IMR-90 (cell line): ENCODE measurements at regions not wholly inside any gene's neighbourhood (a gene's known extent, or its start where the extent isn't known, plus 50 kb on each side); places are given as distances from the start of the nearest gene placed in this dataset.

Experiments used
- ATAC-seq: fragments of 200-7000 bp; cut with Tn5 transposase; 2 replicates; pipeline ENCODE4 v1.9.1; 2020; ENCODE audit warnings: low read depth, mild to moderate bottlenecking, moderate library complexity
- BruUV-seq: library from RNA; stranded (reverse); fragments of 400-500 nt; replicated peaks from 2 replicates; lab custom pipeline; 2021; lab: Mats Ljungman, UMichigan
- CTCF ChIA-PET: fragments of 300-600 bp; formaldehyde crosslinking; extraction: SDS; loops from one replicate; lab custom pipeline; 2021; ENCODE audit warnings: antibody characterized with exemption; lab: Yijun Ruan, JAX
- POLR2A ChIA-PET: fragments of 300-600 bp; sonication (Branson Sonifier 250); formaldehyde crosslinking; loops from one replicate; lab custom pipeline; 2022; ENCODE audit warnings: antibody characterized with exemption; ENCODE audit not compliant: unreplicated experiment; lab: Charles Lee
- DNase-seq: peaks from one replicate; pipeline ENCODE4 v3.0.0; 2013
- H2AFZ ChIP-seq: replicated peaks from 2 replicates; pipeline ENCODE3; 2013; ENCODE audit warnings: low read length, mild to moderate bottlenecking; ENCODE audit not compliant: poor library complexity
- H2AK5ac ChIP-seq: 2 replicates; pipeline ENCODE4 v1.6.1; 2013; ENCODE audit warnings: low read depth, low read length, inconsistent platforms
- H2AK9ac ChIP-seq: replicated peaks from 2 replicates; pipeline ENCODE3; 2013; ENCODE audit warnings: mild to moderate bottlenecking, low read depth, low read length, moderate library complexity; ENCODE audit not compliant: poor library complexity
- H2BK120ac ChIP-seq: 2 replicates; pipeline ENCODE4 v1.6.1; 2013; ENCODE audit warnings: low read depth, low read length, inconsistent platforms
- H2BK15ac ChIP-seq: 3 replicates; pipeline ENCODE4 v1.6.1; 2013; ENCODE audit warnings: low read depth, low read length, inconsistent platforms
- H2BK20ac ChIP-seq: 2 replicates; pipeline ENCODE4 v1.6.1; 2013; ENCODE audit warnings: low read depth, mild to moderate bottlenecking, inconsistent platforms, low read length, moderate library complexity
- H2BK5ac ChIP-seq: 2 replicates; pipeline ENCODE4 v1.6.1; 2013; ENCODE audit warnings: mild to moderate bottlenecking, low read depth, low read length, inconsistent platforms; ENCODE audit not compliant: poor library complexity, severe bottlenecking
- H3K14ac ChIP-seq: replicated peaks from 2 replicates; pipeline ENCODE4 v1.6.1; 2013; ENCODE audit warnings: low read depth, low read length, inconsistent platforms
- H3K18ac ChIP-seq: 2 replicates; pipeline ENCODE4 v1.6.1; 2013; ENCODE audit warnings: low read depth, low read length, control low read depth
- H3K23ac ChIP-seq: 2 replicates; pipeline ENCODE4 v1.6.1; 2013; ENCODE audit warnings: low read depth, low read length, inconsistent platforms
- H3K27ac ChIP-seq: 2 replicates; pipeline ENCODE4 v1.5.1; 2013; ENCODE audit warnings: mild to moderate bottlenecking, control low read depth, low read length; ENCODE audit not compliant: insufficient read depth
- H3K27me3 ChIP-seq: 2 replicates; pipeline ENCODE4 v1.6.1; 2013; ENCODE audit warnings: low read length; ENCODE audit not compliant: control insufficient read depth, insufficient read depth
- H3K36me3 ChIP-seq: 2 replicates; pipeline ENCODE4 v1.6.1; 2013; ENCODE audit warnings: low read length, mixed read lengths; ENCODE audit not compliant: control insufficient read depth, insufficient read depth
- H3K4ac ChIP-seq: 2 replicates; pipeline ENCODE4 v1.6.1; 2013; ENCODE audit warnings: low read depth, low read length, inconsistent platforms
- H3K4me1 ChIP-seq: 2 replicates; pipeline ENCODE4 v1.6.1; 2013; ENCODE audit warnings: low read length, mixed read lengths; ENCODE audit not compliant: control insufficient read depth, insufficient read depth
- H3K4me2 ChIP-seq: 2 replicates; pipeline ENCODE4 v1.6.1; 2013; ENCODE audit warnings: low read depth, mild to moderate bottlenecking, control low read depth, low read length, moderate library complexity
- H3K4me3 ChIP-seq: 2 replicates; pipeline ENCODE4 v1.5.1; 2013; ENCODE audit warnings: low read depth, mild to moderate bottlenecking, control low read depth, low read length, moderate library complexity; ENCODE audit not compliant: insufficient read depth
- H3K56ac ChIP-seq: 2 replicates; pipeline ENCODE4 v1.6.1; 2013; ENCODE audit warnings: low read length, inconsistent platforms; ENCODE audit not compliant: insufficient read depth; ENCODE audit errors: extremely low read depth
- H3K79me1 ChIP-seq, 2 experiments: 2 replicates each; pipeline ENCODE4 v1.6.1; 2013; ENCODE audit warnings: low read length in 2 of 2, inconsistent platforms in 1 of 2, low read depth in 1 of 2
- H3K9ac ChIP-seq: 2 replicates; pipeline ENCODE4 v1.6.1; 2013; ENCODE audit warnings: low read depth, low read length, control low read depth
- H3K9me1 ChIP-seq: 2 replicates; pipeline ENCODE4 v1.6.1; 2013; ENCODE audit warnings: low read length, inconsistent platforms; ENCODE audit not compliant: insufficient read depth
- H3K9me3 ChIP-seq: 2 replicates; pipeline ENCODE4 v1.6.1; 2013; ENCODE audit warnings: low read length; ENCODE audit not compliant: control insufficient read depth, insufficient read depth
- H4K20me1 ChIP-seq: 2 replicates; pipeline ENCODE4 v1.6.1; 2013; ENCODE audit warnings: low read length, inconsistent platforms; ENCODE audit not compliant: insufficient read depth
- H4K5ac ChIP-seq: 2 replicates; pipeline ENCODE4 v1.6.1; 2013; ENCODE audit warnings: mild to moderate bottlenecking, low read depth, low read length, control low read depth
- H4K8ac ChIP-seq, 2 experiments: 2 replicates each; pipeline ENCODE4 v1.6.1; 2013; ENCODE audit warnings: low read depth in 2 of 2, low read length in 2 of 2, control low read depth in 1 of 2, inconsistent platforms in 1 of 2
- H4K91ac ChIP-seq: 2 replicates; pipeline ENCODE4 v1.6.1; 2013; ENCODE audit warnings: low read depth, low read length, inconsistent platforms; ENCODE audit not compliant: insufficient read depth
- BHLHE40 ChIP-seq: fragments of 150-350 bp; IDR thresholded peaks from 2 replicates; pipeline ENCODE4 v1.6.1; 2016; ENCODE audit warnings: mild to moderate bottlenecking, low read depth, low read length
- CEBPB ChIP-seq: IDR thresholded peaks from 2 replicates; pipeline ENCODE4 v1.6.1; 2012; ENCODE audit warnings: low read depth, low read length, improper control_type of control experiment
- CHD1 ChIP-seq: IDR thresholded peaks from 2 replicates; pipeline ENCODE4 v1.6.1; 2012; ENCODE audit warnings: low read depth, low read length, improper control_type of control experiment
- FOS ChIP-seq: fragments of 150-350 bp; IDR thresholded peaks from 2 replicates; pipeline ENCODE4 v1.6.1; 2016; ENCODE audit warnings: low read depth, low read length
- MAFK ChIP-seq: IDR thresholded peaks from 2 replicates; pipeline ENCODE4 v1.6.1; 2012; ENCODE audit warnings: low read depth, low read length, improper control_type of control experiment
- MAZ ChIP-seq: IDR thresholded peaks from 2 replicates; pipeline ENCODE4 v1.6.1; 2012; ENCODE audit warnings: low read depth, mild to moderate bottlenecking, low read length, improper control_type of control experiment, moderate library complexity, borderline replicate concordance
- MXI1 ChIP-seq: IDR thresholded peaks from 2 replicates; pipeline ENCODE4 v1.6.1; 2012; ENCODE audit warnings: low read depth, mild to moderate bottlenecking, low read length, moderate library complexity, borderline replicate concordance
- NFE2L2 ChIP-seq: fragments of 150-350 bp; IDR thresholded peaks from 2 replicates; pipeline ENCODE4 v1.6.1; 2016; ENCODE audit warnings: low read depth, mild to moderate bottlenecking, low read length
- POLR2A ChIP-seq: IDR thresholded peaks from 2 replicates; pipeline ENCODE4 v1.6.1; 2012; ENCODE audit warnings: mild to moderate bottlenecking, low read depth, low read length
- RAD21 ChIP-seq: IDR thresholded peaks from 2 replicates; pipeline ENCODE4 v1.6.1; 2012; ENCODE audit warnings: low read length, improper control_type of control experiment
- RCOR1 ChIP-seq: IDR thresholded peaks from 2 replicates; pipeline ENCODE4 v1.6.1; 2012; ENCODE audit warnings: mild to moderate bottlenecking, low read length, improper control_type of control experiment; ENCODE audit not compliant: insufficient replicate concordance
- RFX5 ChIP-seq: IDR thresholded peaks from 2 replicates; pipeline ENCODE4 v1.8.0; 2012; ENCODE audit warnings: low read depth, mild to moderate bottlenecking, low read length, moderate library complexity
- SMC3 ChIP-seq: fragments of 150-350 bp; IDR thresholded peaks from 2 replicates; pipeline ENCODE4 v1.6.1; 2016; ENCODE audit warnings: low read depth, mild to moderate bottlenecking, antibody characterized with exemption, low read length, moderate library complexity
- WGBS, 2 experiments: methylation state at CpG; one replicate each; pipeline versions ENCODE4 v1.1.5 to v1.1.7; 2013; ENCODE audit warnings: missing lambda C conversion rate in 2 of 2; ENCODE audit not compliant: insufficient read length in 1 of 2; ENCODE audit errors: extremely low coverage in 2 of 2; 5-methylcytosine and 5-hydroxymethylcytosine counted together
- dilution Hi-C: fragments of 300-500 bp; cut with HindIII; formaldehyde crosslinking; loops from one replicate; pipeline ENCODE4 v1.14.3; 2018; ENCODE audit warnings: low sequenced_read_pairs; ENCODE audit not compliant: unreplicated experiment
- in situ Hi-C: fragments of 300-500 bp; cut with MboI; formaldehyde crosslinking; loops from 3 replicates; pipeline ENCODE4 v1.14.3; 2019; ENCODE audit warnings: low sequenced_read_pairs, inconsistent platforms, mixed read lengths
- intact Hi-C: fragments of 100-400 bp; cut with micrococcal nuclease; formaldehyde crosslinking; loops from 2 replicates; pipeline ENCODE4 v1.10.0; 2022
- TF ChIP-seq, protein P1 (sequence below): fragments of 150-350 bp; IDR thresholded peaks from 2 replicates; pipeline ENCODE4 v1.6.1; 2016; ENCODE audit warnings: low read depth, mild to moderate bottlenecking, low read length, moderate library complexity, borderline replicate concordance
- TF ChIP-seq, protein P2 (sequence below): fragments of 150-350 bp; IDR thresholded peaks from 2 replicates; pipeline ENCODE4 v1.6.1; 2017; ENCODE audit warnings: mild to moderate bottlenecking, antibody characterized with exemption, low read length, low read depth
- TF ChIP-seq, protein P3 (sequence below): conservative IDR thresholded peaks from 2 replicates; pipeline ENCODE4 v1.5.1; 2012; ENCODE audit warnings: mild to moderate bottlenecking, low read depth, low read length, improper control_type of control experiment

DNA sequence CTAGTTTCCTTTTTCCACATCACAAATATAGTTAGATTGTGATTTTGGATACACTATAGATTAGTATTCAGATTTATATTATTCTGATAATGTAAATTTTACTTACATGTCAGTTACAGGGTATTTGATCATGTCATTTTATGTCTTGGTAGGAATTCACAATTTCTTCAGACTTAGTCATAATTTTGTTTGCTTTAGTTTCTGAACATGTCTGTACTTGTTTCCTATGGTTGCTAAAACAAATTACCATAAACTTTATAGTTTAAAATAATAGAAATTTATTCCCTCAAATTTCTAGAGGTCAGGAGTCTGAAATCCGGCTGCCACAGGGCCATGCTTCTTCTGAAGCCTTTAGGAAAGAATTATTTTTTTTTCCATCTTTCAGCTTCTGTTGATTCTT is 1817.2 kb upstream of the CDH9 start:
- TF ChIP-seq POLR2A (no peak), RAD21 (no peak), RCOR1 (no peak), RFX5 (no peak), MAZ (no peak), CEBPB (no peak), SMC3 (no peak), CHD1 (no peak), MAFK (no peak), BHLHE40 (no peak), MXI1 (no peak), NFE2L2 (no peak), FOS (no peak)
- TF ChIP-seq, protein P1, sequence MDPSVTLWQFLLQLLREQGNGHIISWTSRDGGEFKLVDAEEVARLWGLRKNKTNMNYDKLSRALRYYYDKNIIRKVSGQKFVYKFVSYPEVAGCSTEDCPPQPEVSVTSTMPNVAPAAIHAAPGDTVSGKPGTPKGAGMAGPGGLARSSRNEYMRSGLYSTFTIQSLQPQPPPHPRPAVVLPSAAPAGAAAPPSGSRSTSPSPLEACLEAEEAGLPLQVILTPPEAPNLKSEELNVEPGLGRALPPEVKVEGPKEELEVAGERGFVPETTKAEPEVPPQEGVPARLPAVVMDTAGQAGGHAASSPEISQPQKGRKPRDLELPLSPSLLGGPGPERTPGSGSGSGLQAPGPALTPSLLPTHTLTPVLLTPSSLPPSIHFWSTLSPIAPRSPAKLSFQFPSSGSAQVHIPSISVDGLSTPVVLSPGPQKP: no peak
- TF ChIP-seq, protein P2, sequence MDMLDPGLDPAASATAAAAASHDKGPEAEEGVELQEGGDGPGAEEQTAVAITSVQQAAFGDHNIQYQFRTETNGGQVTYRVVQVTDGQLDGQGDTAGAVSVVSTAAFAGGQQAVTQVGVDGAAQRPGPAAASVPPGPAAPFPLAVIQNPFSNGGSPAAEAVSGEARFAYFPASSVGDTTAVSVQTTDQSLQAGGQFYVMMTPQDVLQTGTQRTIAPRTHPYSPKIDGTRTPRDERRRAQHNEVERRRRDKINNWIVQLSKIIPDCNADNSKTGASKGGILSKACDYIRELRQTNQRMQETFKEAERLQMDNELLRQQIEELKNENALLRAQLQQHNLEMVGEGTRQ: no peak
- TF ChIP-seq, protein P3, sequence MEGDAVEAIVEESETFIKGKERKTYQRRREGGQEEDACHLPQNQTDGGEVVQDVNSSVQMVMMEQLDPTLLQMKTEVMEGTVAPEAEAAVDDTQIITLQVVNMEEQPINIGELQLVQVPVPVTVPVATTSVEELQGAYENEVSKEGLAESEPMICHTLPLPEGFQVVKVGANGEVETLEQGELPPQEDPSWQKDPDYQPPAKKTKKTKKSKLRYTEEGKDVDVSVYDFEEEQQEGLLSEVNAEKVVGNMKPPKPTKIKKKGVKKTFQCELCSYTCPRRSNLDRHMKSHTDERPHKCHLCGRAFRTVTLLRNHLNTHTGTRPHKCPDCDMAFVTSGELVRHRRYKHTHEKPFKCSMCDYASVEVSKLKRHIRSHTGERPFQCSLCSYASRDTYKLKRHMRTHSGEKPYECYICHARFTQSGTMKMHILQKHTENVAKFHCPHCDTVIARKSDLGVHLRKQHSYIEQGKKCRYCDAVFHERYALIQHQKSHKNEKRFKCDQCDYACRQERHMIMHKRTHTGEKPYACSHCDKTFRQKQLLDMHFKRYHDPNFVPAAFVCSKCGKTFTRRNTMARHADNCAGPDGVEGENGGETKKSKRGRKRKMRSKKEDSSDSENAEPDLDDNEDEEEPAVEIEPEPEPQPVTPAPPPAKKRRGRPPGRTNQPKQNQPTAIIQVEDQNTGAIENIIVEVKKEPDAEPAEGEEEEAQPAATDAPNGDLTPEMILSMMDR: no peak
- in situ Hi-C loops (no loop called here), intact Hi-C loops (no loop called here), dilution Hi-C loops (no loop called here)
- no peak overlapping the region for H2BK120ac ChIP-seq
- no peak overlapping the region for H3K14ac ChIP-seq
- no peak overlapping the region for H2AFZ ChIP-seq
- H2BK20ac ChIP-seq: no peak overlapping the region
- ChIA-PET POLR2A (no interaction called here), CTCF (no interaction called here)
- H4K91ac ChIP-seq: no peak overlapping the region
- H3K4ac ChIP-seq: no peak overlapping the region
- no peaks in the 10 kb centered on the region for H3K79me1 ChIP-seq
- no peak overlapping the region for H2BK15ac ChIP-seq
- H3K4me2 ChIP-seq: no peak overlapping the region
- H3K9me3 ChIP-seq: peaks cover 7% of the 10 kb centered on the region
- no peaks in the 10 kb centered on the region for H3K27me3 ChIP-seq
- no peak overlapping the region for H2BK5ac ChIP-seq
- BruUV-seq: no TSS peak
- H3K9me1 ChIP-seq: no peaks in the 10 kb centered on the region
- no peak overlapping the region for H4K5ac ChIP-seq
- no peaks in the 10 kb centered on the region for H4K20me1 ChIP-seq
- H4K8ac ChIP-seq: no peak overlapping the region
- no peaks in the 10 kb centered on the region for H3K4me1 ChIP-seq
- ATAC-seq (no peak), DNase-seq (no peak)
- no peak overlapping the region for H3K9ac ChIP-seq
- no peak overlapping the region for H2AK5ac ChIP-seq
- H3K56ac ChIP-seq: no peak overlapping the region
- H2AK9ac ChIP-seq: no peak overlapping the region
- H3K4me3 ChIP-seq: no peak overlapping the region
- H3K18ac ChIP-seq: no peak overlapping the region
- H3K23ac ChIP-seq: no peak overlapping the region
- no CpG with 5 or more reads among the region's 1 CpG for WGBS, 2 experiments
- no peaks in the 10 kb centered on the region for H3K36me3 ChIP-seq
- H3K27ac ChIP-seq: no peak overlapping the region
